GM12878 (cell line): ENCODE measurements at regions not wholly inside any gene's neighbourhood (a gene's known extent, or its start where the extent isn't known, plus 50 kb on each side); places are given as distances from the start of the nearest gene placed in this dataset.

Source experiments
- ATAC-seq: fragments of 200-7000 bp; cut with Tn5 transposase; 3 replicates; pipeline ENCODE4 v1.9.1; 2020; ENCODE audit warnings: mild to moderate bottlenecking, moderate library complexity
- BruUV-seq: library from RNA; stranded (reverse); fragments of 400-500 nt; replicated peaks from 2 replicates; lab custom pipeline; 2021; lab: Mats Ljungman, UMichigan
- CTCF ChIA-PET: fragments of 300-600 bp; sonication (Branson Sonifier 250); formaldehyde crosslinking; extraction: SDS; loops from one replicate; lab custom pipeline; 2021; ENCODE audit warnings: inconsistent platforms; lab: Yijun Ruan, JAX
- POLR2A ChIA-PET: fragments of 350-600 bp; formaldehyde crosslinking; extraction: SDS; loops from one replicate; lab custom pipeline; 2021; ENCODE audit warnings: inconsistent platforms; lab: Charles Lee
- RAD21 ChIA-PET: fragments of 300-600 bp; sonication (Branson Sonifier 250); formaldehyde crosslinking; loops from one replicate; lab custom pipeline; 2023; ENCODE audit warnings: antibody characterized with exemption; ENCODE audit not compliant: unreplicated experiment; lab: Charles Lee
- SMC1A ChIA-PET: fragments of 300-600 bp; sonication (Branson Sonifier 250); formaldehyde crosslinking; loops from one replicate; lab custom pipeline; 2023; ENCODE audit not compliant: unreplicated experiment, uncharacterized antibody; lab: Charles Lee
- DNase-seq: peaks from one replicate; pipeline ENCODE4 v3.0.0-alpha.2; 2011; ENCODE audit warnings: low read depth, low spot score
- FAIRE-seq: peaks from 3 replicates; lab custom pipeline; 2011; peaks lifted over from hg19 to GRCh38; lab: Jason Lieb, UNC
- H2AFZ ChIP-seq: 2 replicates; pipeline ENCODE4 v1.6.0; 2011; ENCODE audit warnings: low read depth, low read length, control low read depth; ENCODE audit not compliant: control insufficient read depth
- H3K27ac ChIP-seq: 2 replicates; pipeline ENCODE4 v1.5.1; 2011; ENCODE audit warnings: control low read depth; ENCODE audit not compliant: control insufficient read depth, insufficient read depth
- H3K27me3 ChIP-seq, 2 experiments: replicated peaks in 1 of 2; 2 replicates each; pipeline versions ENCODE4 v1.6.0 to v1.6.1; 2011; ENCODE audit warnings: low read length in 1 of 2; ENCODE audit not compliant: control insufficient read depth in 2 of 2, insufficient read depth in 2 of 2
- H3K36me3 ChIP-seq, 2 experiments: 2 replicates each; pipeline ENCODE4 v1.5.1; 2011; ENCODE audit warnings: low read length in 1 of 2; ENCODE audit not compliant: control insufficient read depth in 2 of 2, insufficient read depth in 2 of 2
- H3K4me1 ChIP-seq: 2 replicates; pipeline ENCODE4 v1.6.1; 2011; ENCODE audit warnings: mild to moderate bottlenecking, low read length, moderate library complexity, mixed read lengths; ENCODE audit not compliant: control insufficient read depth, insufficient read depth
- H3K4me2 ChIP-seq: 2 replicates; pipeline ENCODE4 v1.6.0; 2011; ENCODE audit warnings: control low read depth; ENCODE audit not compliant: control insufficient read depth, insufficient read depth
- H3K4me3 ChIP-seq: fragments of 200-600 bp; sonication (generic); 2 replicates; pipeline ENCODE4 v1.5.1; 2016
- H3K79me2 ChIP-seq: 2 replicates; pipeline ENCODE4 v1.6.0; 2011; ENCODE audit warnings: low read length; ENCODE audit not compliant: control insufficient read depth, insufficient read depth
- H3K9ac ChIP-seq: 2 replicates; pipeline ENCODE4 v1.8.0; 2011; ENCODE audit warnings: low read length, control low read depth, mixed read lengths; ENCODE audit not compliant: control insufficient read depth, insufficient read depth
- H3K9me3 ChIP-seq: replicated peaks from 3 replicates; pipeline ENCODE4 v1.5.1; 2011; ENCODE audit warnings: mild to moderate bottlenecking, low read length; ENCODE audit not compliant: control insufficient read depth, insufficient read depth
- H4K20me1 ChIP-seq: 2 replicates; pipeline ENCODE4 v1.6.0; 2011; ENCODE audit not compliant: control insufficient read depth, insufficient read depth
- CBFB ChIP-seq: IDR thresholded peaks from 2 replicates; pipeline ENCODE4 v1.6.1; 2016; ENCODE audit warnings: antibody characterized with exemption, low read depth
- MTA3 ChIP-seq: IDR thresholded peaks from 2 replicates; pipeline ENCODE4 v1.6.1; 2012; ENCODE audit warnings: low read length, inconsistent platforms, borderline replicate concordance
- PAX8 ChIP-seq: fragments of 450-650 bp; IDR thresholded peaks from 2 replicates; pipeline ENCODE4 v1.6.1; 2017; ENCODE audit warnings: mild to moderate bottlenecking, moderate library complexity
- RELA ChIP-seq: fragments of 450-650 bp; IDR thresholded peaks from 2 replicates; pipeline ENCODE4 v1.8.0; 2014; ENCODE audit warnings: borderline replicate concordance; ENCODE audit not compliant: partially characterized antibody
- USF2 ChIP-seq: IDR thresholded peaks from 2 replicates; pipeline ENCODE4 v1.6.1; 2011; ENCODE audit warnings: low read depth, low read length, improper control_type of control experiment, borderline replicate concordance
- ZZZ3 ChIP-seq: IDR thresholded peaks from 2 replicates; pipeline ENCODE4 v1.6.1; 2011; ENCODE audit warnings: low read depth; ENCODE audit not compliant: control insufficient read depth, insufficient read length
- WGBS: methylation state at CpG from one replicate; pipeline ENCODE4 v1.1.6; 2016; ENCODE audit warnings: low lambda C conversion rate; ENCODE audit not compliant: insufficient replicate concordance, insufficient coverage; ENCODE audit errors: missing lambda C conversion rate; 5-methylcytosine and 5-hydroxymethylcytosine counted together
- in situ Hi-C: fragments of 300-500 bp; cut with MboI; formaldehyde crosslinking; loops from 9 replicates; pipeline ENCODE4 v1.14.3; 2018; ENCODE audit warnings: mixed read lengths
- intact Hi-C: fragments of 100-400 bp; cut with micrococcal nuclease; formaldehyde crosslinking; loops from one replicate; pipeline ENCODE4 v1.14.2; 2022; ENCODE audit not compliant: unreplicated experiment

- DNase-seq = no peak
- intact Hi-C loops (no loop called here), in situ Hi-C loops (no loop called here)
- Histone ChIP-seq H2AFZ (no peak overlapping the region), H3K9me3 (no peaks in the 10 kb centered on the region), H3K4me1 (no peaks in the 10 kb centered on the region), H3K9ac (no peak overlapping the region), H3K79me2 (no peaks in the 10 kb centered on the region), H3K36me3 (no peaks in the 10 kb centered on the region), H3K4me3 (no peak overlapping the region), H3K27me3 (no peaks in the 10 kb centered on the region; a peak in 1 of 4 replicates), H3K27ac (no peak overlapping the region), H3K4me2 (no peak overlapping the region), H4K20me1 (no peaks in the 10 kb centered on the region)
- FAIRE-seq = no peak
- CTCF ChIA-PET = interaction anchor here (0.7 kb wide), 1 partner anchor 311 kb away, joined by 3 read pairs; no protein-coding TSS in a partner anchor
- ATAC-seq = no peak
- no TSS peak for BruUV-seq
- SMC1A ChIA-PET = no interaction called here
- WGBS = 5% methylated on average over 4 of the region's 4 CpGs
- TF ChIP-seq MTA3 (no peak), PAX8 (no peak), USF2 (no peak)
- RAD21 ChIA-PET = no interaction called here
- POLR2A ChIA-PET = no interaction called here
Observed at GRCh38 chr20:39630215-39630908, 668.2 kb downstream of the DHX35 start.

GRCh38 chr20:39627765-39628164 is 665.6 kb downstream of the DHX35 start:
- H3K27ac ChIP-seq = no peak overlapping the region
- H4K20me1 ChIP-seq = no peaks in the 10 kb centered on the region
- DNase-seq (no peak), ATAC-seq (no peak), FAIRE-seq (no peak)
- RAD21 ChIA-PET = interaction anchor here (1.5 kb wide), 1 partner anchor 202 kb away, joined by 3 read pairs; no protein-coding TSS in a partner anchor
- 33% methylated on average over 1 of the region's 1 CpG for WGBS
- intact Hi-C loops (no loop called here), in situ Hi-C loops (no loop called here)
- no peak for TF ChIP-seq CBFB
- TF ChIP-seq RELA = no peak
- TF ChIP-seq ZZZ3 = no peak
- H3K27me3 ChIP-seq = no peaks in the 10 kb centered on the region; a peak in 1 of 4 replicates
- no peak overlapping the region for H2AFZ ChIP-seq
- BruUV-seq = no TSS peak
- CTCF ChIA-PET = no interaction called here
- SMC1A ChIA-PET = interaction anchor here (1.4 kb wide), 1 partner anchor 363 kb away, joined by 3 read pairs; no protein-coding TSS in a partner anchor
- H3K79me2 ChIP-seq = no peaks in the 10 kb centered on the region
- no peak overlapping the region for H3K4me2 ChIP-seq
- no peaks in the 10 kb centered on the region for H3K4me1 ChIP-seq
- H3K9ac ChIP-seq = no peak overlapping the region
- no peak overlapping the region for H3K4me3 ChIP-seq
- POLR2A ChIA-PET = no interaction called here
- H3K9me3 ChIP-seq = no peaks in the 10 kb centered on the region
- no peaks in the 10 kb centered on the region for H3K36me3 ChIP-seq
